SK-N-MC (cell line): ENCODE measurements at regions not wholly inside any gene's neighbourhood (a gene's known extent, or its start where the extent isn't known, plus 50 kb on each side); places are given as distances from the start of the nearest gene placed in this dataset.
"Not testable (repeated sequence)": the region's sequence is repeated elsewhere in the genome, so short reads cannot be mapped to it uniquely, and the experiment has no call there.

ENCODE experiments used
- DNase-seq: peaks from one replicate; pipeline ENCODE4 v3.0.0-alpha.2; 2011; ENCODE audit warnings: low read depth, low spot score
- H3K27ac ChIP-seq: fragments of 200-600 bp; sonication (generic); 2 replicates; pipeline ENCODE4 v1.5.1; 2016; ENCODE audit warnings: mixed run types
- H3K36me3 ChIP-seq: fragments of 200-600 bp; sonication (generic); 2 replicates; pipeline ENCODE4 v1.6.1; 2017; ENCODE audit warnings: antibody characterized with exemption, low read length, mixed read lengths; ENCODE audit not compliant: insufficient read depth
- H3K4me3 ChIP-seq: fragments of 200-600 bp; sonication (generic); 2 replicates; pipeline ENCODE4 v1.5.1; 2016
- H3K9ac ChIP-seq: fragments of 200-600 bp; sonication (generic); 2 replicates; pipeline ENCODE4 v1.8.0; 2017; ENCODE audit warnings: mixed run types, mixed read lengths; ENCODE audit not compliant: insufficient read length
- H3K9me3 ChIP-seq: fragments of 200-600 bp; sonication (generic); 2 replicates; pipeline ENCODE4 v1.6.1; 2017; ENCODE audit warnings: low read depth, mild to moderate bottlenecking, antibody characterized with exemption, low read length, moderate library complexity, mixed read lengths
- EZH2 ChIP-seq: fragments of 200-600 bp; sonication (generic); IDR thresholded peaks from one replicate; pipeline ENCODE4 v1.6.1; 2017; ENCODE audit warnings: antibody characterized with exemption
- FOXP2 ChIP-seq: optimal IDR thresholded peaks from 2 replicates; pipeline ENCODE3; 2011; ENCODE audit warnings: mild to moderate bottlenecking, moderate library complexity; ENCODE audit not compliant: insufficient read depth; ENCODE audit errors: extremely low read length, control extremely low read depth
- POLR2AphosphoS5 ChIP-seq: IDR thresholded peaks from 2 replicates; pipeline ENCODE4 v1.6.1; 2012; ENCODE audit warnings: mild to moderate bottlenecking, low read depth, low read length, borderline replicate concordance

DNA sequence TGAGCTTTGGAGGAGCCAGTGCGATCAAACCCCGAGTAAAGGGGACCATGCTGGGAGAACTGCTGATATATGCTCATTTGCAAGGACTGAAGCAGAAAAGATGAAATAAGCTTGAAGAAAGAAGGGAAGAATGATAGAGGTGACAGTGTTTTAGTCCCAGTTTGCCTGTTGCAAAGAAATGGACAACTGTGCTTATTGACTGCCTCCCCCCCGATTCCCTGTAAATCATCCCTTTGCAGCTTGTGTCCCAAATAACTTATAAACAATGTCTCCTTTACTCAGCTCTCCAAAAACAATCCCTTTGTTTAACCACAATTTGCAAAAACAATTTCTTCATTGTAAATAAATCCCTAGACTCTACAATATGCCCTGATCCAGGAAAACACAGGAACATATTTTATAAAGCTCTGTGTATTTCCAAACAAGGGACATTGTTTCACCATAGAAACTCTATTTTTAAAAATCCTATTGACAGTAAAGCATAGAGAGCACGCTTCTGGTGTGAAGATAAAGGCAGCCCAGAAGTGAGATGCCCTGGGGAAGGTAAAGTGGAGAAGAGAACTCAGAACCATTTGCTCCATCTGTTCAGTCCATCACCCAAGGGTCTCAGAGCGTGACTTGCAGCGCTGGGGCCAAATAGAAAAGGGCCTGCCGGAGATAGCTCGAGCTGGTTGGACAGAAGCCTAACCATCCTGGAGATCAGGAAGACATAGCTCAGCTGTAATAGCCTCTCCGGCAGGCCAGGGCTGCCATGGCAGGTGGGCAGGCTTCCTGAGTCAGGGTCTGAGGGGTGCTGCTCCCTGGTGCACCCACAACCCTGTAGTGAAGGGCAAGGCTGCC, 280.5 kb downstream of the WDR11 start:
- TF ChIP-seq FOXP2 = no peak
- no peak for TF ChIP-seq EZH2
- TF ChIP-seq POLR2AphosphoS5 = no peak

DNA sequence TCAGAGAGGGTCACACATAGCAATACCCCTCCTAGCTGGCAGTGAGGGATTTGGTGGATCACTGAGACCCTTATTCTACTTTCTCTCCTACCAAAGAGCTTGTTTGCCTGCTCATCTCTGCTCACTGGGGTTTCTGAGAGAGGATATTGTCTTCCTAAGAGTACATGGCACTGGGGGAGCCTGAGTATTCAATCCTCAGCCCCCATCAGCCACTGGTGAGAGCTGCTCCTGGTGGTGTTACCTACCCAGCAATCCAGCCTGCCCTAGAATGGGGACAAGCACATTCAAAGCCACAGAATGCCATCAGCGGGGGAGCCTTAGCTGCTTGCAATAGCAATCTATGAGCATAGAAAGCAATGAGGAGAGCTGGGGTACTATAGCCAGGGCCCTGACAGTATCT, 281.1 kb downstream of the WDR11 start:
- no peaks in the 10 kb centered on the region for H3K36me3 ChIP-seq
- DNase-seq = no peak
- no peaks in the 10 kb centered on the region for H3K9me3 ChIP-seq
- no peak overlapping the region for H3K27ac ChIP-seq
- H3K9ac ChIP-seq = no peak overlapping the region
- no peak overlapping the region for H3K4me3 ChIP-seq
- no peak for TF ChIP-seq EZH2
- no peak for TF ChIP-seq POLR2AphosphoS5
- TF ChIP-seq FOXP2 = no peak

More for the DNA sequence above, 280.5 kb downstream of the WDR11 start:
- no peak for DNase-seq
- Histone ChIP-seq H3K27ac (no peak overlapping the region), H3K36me3 (no peaks in the 10 kb centered on the region), H3K4me3 (no peak overlapping the region), H3K9ac (no peak overlapping the region), H3K9me3 (no peaks in the 10 kb centered on the region)

DNA sequence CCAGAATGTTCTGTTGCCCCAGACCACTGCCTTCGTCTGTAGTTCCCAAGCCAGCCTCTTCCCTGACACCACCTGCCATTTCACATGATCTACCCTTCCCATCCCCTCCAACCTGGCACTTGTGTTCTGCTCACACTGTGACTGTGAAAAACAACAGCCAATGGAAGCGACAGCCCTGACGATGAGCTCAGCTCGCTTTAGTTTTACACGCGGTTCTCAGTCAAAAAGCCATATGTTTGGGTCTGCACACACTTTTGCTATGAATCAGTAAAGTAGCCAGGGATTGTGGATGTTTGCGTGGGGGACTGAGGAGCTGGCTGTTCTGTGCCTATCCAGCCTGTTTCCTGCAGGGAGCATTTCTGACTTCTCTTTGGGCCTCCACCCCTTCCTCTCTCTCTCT, 282.7 kb downstream of the WDR11 start:
- H3K9ac ChIP-seq = no peak overlapping the region
- no peak overlapping the region for H3K27ac ChIP-seq
- no peaks in the 10 kb centered on the region for H3K36me3 ChIP-seq
- no peak for DNase-seq
- H3K4me3 ChIP-seq = no peak overlapping the region
- no peaks in the 10 kb centered on the region for H3K9me3 ChIP-seq
- TF ChIP-seq FOXP2 (no peak), POLR2AphosphoS5 (no peak), EZH2 (no peak)

DNA sequence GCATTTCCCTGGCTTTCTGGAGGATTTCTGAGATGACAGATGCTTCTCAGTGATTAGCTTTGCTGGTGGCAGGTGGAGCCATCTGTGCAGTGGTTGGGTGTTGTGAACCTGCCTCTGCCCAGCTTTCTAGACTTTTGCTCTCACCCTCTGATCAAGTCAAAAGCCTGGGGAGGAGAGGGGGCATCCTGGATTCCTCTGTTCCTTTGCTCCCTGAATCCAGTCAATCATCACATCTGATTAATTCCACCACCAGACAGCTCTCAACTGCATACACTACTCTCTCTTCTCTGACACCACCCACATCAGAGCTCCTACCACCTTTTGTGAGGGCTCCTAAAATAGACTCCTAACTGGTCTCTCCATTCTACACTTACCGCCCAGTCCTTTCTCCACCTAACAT, 283.5 kb downstream of the WDR11 start:
- no peaks in the 10 kb centered on the region for H3K9me3 ChIP-seq
- no peaks in the 10 kb centered on the region for H3K36me3 ChIP-seq
- H3K27ac ChIP-seq = no peak overlapping the region
- DNase-seq = no peak
- H3K4me3 ChIP-seq = no peak overlapping the region
- TF ChIP-seq POLR2AphosphoS5 (no peak), EZH2 (no peak), FOXP2 (no peak)
- H3K9ac ChIP-seq = no peak overlapping the region

DNA sequence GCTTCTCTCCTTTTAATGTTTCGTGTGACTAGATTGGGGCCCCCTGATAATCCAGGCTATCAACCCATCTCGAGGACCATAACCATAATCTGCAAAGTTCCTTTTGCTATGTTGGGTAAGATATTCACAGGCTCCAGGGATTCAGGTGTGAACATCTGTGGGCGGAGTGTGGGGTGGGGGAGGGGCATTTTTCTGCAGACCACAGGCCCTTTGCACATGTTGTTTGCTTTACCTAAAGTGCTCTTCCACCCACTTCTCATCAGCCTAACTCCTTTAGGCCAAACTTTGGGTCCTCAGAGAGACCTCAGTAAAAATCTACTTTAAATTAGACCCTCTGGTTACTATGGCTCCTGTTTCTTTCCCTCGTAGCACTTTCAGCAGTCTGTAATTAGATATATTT, 284.4 kb downstream of the WDR11 start:
- Histone ChIP-seq H3K9ac (no peak overlapping the region), H3K36me3 (no peaks in the 10 kb centered on the region), H3K27ac (no peak overlapping the region), H3K4me3 (no peak overlapping the region), H3K9me3 (no peaks in the 10 kb centered on the region)
- DNase-seq = no peak
- TF ChIP-seq EZH2 (no peak), POLR2AphosphoS5 (no peak), FOXP2 (no peak)

DNA sequence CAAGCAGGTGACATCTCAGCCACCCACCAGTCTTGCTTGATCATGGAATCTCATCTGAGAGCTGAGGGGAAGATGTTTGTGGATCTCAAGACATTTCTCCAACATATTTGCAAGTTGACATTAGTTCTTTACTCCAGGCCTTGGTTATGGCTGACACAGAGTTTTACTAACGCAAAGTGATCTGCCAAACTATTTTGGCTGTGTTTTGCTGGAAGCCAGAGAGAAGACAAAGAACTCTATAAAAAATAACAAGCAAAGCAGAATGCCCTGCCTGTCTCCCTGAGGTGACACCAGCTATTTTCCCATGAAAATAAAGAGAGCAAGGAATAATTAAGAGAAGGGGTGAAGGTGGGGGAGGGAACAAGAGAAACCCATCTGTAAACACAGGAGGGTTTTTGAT, 286.4 kb downstream of the WDR11 start:
- Histone ChIP-seq H3K27ac (no peak overlapping the region), H3K36me3 (no peaks in the 10 kb centered on the region), H3K4me3 (no peak overlapping the region), H3K9me3 (no peaks in the 10 kb centered on the region), H3K9ac (no peak overlapping the region)
- TF ChIP-seq POLR2AphosphoS5 (no peak), FOXP2 (no peak), EZH2 (no peak)
- DNase-seq = no peak

DNA sequence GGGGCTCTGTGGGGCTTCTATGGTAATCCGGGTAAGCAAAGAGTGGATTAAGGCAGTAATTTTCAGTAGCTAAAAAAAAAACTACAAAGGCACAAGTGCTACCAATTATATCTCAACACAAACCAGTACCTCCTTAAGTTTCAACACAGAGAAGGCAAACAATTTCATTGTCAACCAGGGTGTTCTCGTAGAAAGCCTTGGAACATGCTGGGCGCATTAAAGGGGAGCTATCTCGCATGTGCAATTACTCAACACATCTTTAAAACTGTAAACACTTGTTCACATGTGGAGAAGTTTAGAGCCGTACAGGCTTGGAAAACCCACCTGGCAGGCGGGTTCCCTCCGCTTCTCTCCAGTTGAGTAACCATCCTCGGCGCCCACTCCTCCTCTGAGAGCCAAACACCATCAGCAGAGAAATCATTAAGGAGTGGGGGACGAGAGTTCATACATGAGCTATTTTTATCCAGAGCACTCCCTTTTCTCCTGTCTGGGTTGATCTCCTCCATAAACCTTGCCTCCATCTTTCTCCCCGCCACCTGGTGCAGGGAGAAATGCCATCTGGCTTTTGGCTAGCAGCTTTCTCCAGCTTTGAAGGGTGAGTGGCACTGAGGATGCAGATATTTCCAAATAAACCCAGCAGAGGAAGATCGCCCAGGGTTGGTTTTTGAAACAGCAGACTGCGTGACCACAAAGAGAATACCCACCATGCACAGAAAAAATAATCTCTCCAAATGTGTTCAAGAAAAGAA, 287.1 kb downstream of the WDR11 start:
- no peaks in the 10 kb centered on the region for H3K36me3 ChIP-seq
- no peak overlapping the region for H3K9ac ChIP-seq
- H3K4me3 ChIP-seq = no peak overlapping the region
- no peaks in the 10 kb centered on the region for H3K9me3 ChIP-seq
- TF ChIP-seq FOXP2 (no peak), EZH2 (no peak), POLR2AphosphoS5 (no peak)
- DNase-seq = no peak
- H3K27ac ChIP-seq = no peak overlapping the region

DNA sequence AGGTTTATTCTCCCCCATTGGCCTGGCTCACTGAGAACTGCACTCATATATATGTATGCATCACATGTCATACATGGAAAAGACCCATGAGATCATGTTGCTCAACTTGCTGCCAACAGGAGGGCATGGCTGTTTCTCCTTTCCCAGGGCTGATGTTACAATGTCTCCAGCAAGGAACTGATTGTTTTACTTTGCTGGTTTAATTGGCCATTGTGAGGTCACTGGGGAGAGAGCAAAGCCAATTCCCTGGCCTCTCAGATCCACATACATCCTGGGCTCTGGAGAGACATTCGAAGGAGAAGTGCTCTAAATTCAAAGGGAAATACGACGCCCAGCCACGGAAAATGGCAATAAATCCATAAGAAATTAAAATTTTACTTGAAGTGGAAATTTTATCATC, 287.8 kb downstream of the WDR11 start:
- TF ChIP-seq POLR2AphosphoS5 (no peak), FOXP2 (no peak), EZH2 (no peak)

DNA sequence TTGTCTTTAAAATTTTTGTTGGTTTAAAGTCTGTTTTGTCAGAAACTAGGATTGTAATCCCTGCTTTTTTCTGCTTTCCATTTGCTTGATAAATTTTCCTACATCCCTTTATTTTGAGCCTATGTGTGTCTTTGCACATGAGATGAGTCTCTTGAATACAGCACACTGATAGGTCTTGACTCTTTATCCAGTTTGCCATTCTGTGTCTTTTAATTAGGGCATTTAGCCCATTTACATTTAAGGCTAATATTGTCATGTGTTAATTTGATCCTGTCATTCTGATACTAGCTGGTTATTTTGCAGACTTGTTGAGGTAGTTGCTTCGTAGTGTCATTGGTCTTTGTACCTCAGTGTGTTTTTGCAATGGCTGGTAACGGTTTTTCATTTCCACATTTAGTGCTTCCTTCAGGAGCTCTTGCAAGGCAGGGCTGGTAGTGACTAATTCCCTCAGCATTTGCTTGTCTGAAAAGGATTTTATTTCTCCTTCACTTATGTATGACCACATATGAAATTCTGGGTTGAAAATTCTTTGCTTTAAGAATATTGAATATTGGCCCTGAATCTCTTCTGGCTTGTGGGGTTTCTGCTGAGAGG, 294.7 kb downstream of the WDR11 start:
- DNase-seq, H3K9ac ChIP-seq: not testable (repeated sequence)

More for the DNA sequence above, 287.8 kb downstream of the WDR11 start:
- Histone ChIP-seq H3K9ac (no peak overlapping the region), H3K4me3 (no peak overlapping the region), H3K9me3 (no peaks in the 10 kb centered on the region), H3K27ac (no peak overlapping the region), H3K36me3 (no peaks in the 10 kb centered on the region)
- no peak for DNase-seq

More for the DNA sequence above, 294.7 kb downstream of the WDR11 start:
- H3K27ac ChIP-seq, H3K36me3 ChIP-seq, H3K9me3 ChIP-seq, H3K4me3 ChIP-seq: not testable (repeated sequence)
